SJSA1 (cell line): ENCODE measurements at regions not wholly inside any gene's neighbourhood (a gene's known extent, or its start where the extent isn't known, plus 50 kb on each side); places are given as distances from the start of the nearest gene placed in this dataset.
A peak's percentile ranks its signal among the peaks of the same experiment; 100 is the strongest.

Experiments
- DNase-seq, 2 experiments: peaks; one replicate each; pipeline ENCODE4 v3.0.0-alpha.2; 2015 to 2020; ENCODE audit warnings: low spot score in 2 of 2, low read depth in 1 of 2
- H3K27ac ChIP-seq: fragments of 250-450 bp; sonication (Bioruptor Pico); 2 replicates; pipeline ENCODE4 v1.5.1; 2020; ENCODE audit warnings: mild to moderate bottlenecking, moderate library complexity
- H3K27me3 ChIP-seq: fragments of 250-450 bp; sonication (Bioruptor Pico); replicated peaks from 2 replicates; pipeline ENCODE4 v1.5.1; 2020; ENCODE audit warnings: mild to moderate bottlenecking, moderate library complexity
- H3K36me3 ChIP-seq: fragments of 250-450 bp; sonication (Bioruptor Pico); 2 replicates; pipeline ENCODE4 v1.5.1; 2020; ENCODE audit warnings: mild to moderate bottlenecking
- H3K4me1 ChIP-seq: fragments of 250-450 bp; sonication (Bioruptor Pico); replicated peaks from 2 replicates; pipeline ENCODE4 v1.6.1; 2021; ENCODE audit warnings: mild to moderate bottlenecking
- H3K4me3 ChIP-seq: fragments of 250-450 bp; sonication (Bioruptor Pico); 2 replicates; pipeline ENCODE4 v1.5.1; 2020; ENCODE audit warnings: mild to moderate bottlenecking
- H3K9me3 ChIP-seq: fragments of 250-450 bp; sonication (Bioruptor Pico); replicated peaks from 2 replicates; pipeline ENCODE4 v1.5.1; 2020; ENCODE audit warnings: mild to moderate bottlenecking

DNA sequence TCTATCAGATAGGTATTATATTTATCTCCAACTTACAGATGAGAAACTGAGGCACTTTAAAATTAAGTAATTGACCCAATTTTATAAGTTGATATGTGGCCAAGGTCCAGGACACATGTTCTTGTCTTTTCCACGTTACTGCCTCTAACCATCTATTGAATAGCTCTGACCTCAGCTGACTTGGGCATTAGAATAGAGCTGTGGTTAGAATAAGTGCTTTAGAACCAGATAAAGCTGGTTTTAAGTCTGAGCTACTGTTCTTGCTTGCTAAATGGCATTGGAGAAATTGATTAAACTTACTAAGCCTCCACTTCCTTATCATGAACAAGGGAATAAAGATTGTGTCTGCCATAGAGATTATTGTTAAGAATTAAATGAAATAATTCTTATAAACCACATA is 147.8 kb upstream of the DTNBP1 start:
- Histone ChIP-seq H3K4me3 (no peak overlapping the region), H3K9me3 (no peaks in the 10 kb centered on the region; the same call in 1 of the 2 replicates), H3K36me3 (no peaks in the 10 kb centered on the region), H3K27me3 (no peaks in the 10 kb centered on the region), H3K4me1 (no peaks in the 10 kb centered on the region), H3K27ac (no peak overlapping the region)
- DNase-seq, result no peak

DNA sequence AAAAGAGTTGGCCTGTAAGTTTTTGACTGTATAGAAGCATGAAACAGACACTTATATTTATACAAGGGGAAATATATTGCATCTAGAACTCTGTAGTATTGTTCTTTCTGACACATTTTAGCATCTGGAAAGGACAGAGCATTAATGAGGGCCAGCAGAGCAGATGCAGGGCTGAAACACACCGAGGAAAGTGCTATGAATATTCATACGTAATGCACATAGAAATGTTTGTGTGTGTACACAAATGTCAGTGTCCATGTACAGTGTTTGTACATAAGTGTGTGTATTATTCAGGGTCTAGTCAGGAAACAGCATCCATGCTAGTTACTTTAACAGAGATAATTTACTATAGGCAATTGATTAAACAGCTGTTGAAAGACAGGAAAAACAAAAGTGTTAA is 146.5 kb upstream of the DTNBP1 start:
- no peaks in the 10 kb centered on the region; the same call in 1 of the 2 replicates for H3K9me3 ChIP-seq
- no peak for DNase-seq
- no peaks in the 10 kb centered on the region for H3K27me3 ChIP-seq
- H3K4me3 ChIP-seq, result no peak overlapping the region
- H3K27ac ChIP-seq, result no peak overlapping the region
- no peaks in the 10 kb centered on the region for H3K4me1 ChIP-seq
- H3K36me3 ChIP-seq, result no peaks in the 10 kb centered on the region

DNA sequence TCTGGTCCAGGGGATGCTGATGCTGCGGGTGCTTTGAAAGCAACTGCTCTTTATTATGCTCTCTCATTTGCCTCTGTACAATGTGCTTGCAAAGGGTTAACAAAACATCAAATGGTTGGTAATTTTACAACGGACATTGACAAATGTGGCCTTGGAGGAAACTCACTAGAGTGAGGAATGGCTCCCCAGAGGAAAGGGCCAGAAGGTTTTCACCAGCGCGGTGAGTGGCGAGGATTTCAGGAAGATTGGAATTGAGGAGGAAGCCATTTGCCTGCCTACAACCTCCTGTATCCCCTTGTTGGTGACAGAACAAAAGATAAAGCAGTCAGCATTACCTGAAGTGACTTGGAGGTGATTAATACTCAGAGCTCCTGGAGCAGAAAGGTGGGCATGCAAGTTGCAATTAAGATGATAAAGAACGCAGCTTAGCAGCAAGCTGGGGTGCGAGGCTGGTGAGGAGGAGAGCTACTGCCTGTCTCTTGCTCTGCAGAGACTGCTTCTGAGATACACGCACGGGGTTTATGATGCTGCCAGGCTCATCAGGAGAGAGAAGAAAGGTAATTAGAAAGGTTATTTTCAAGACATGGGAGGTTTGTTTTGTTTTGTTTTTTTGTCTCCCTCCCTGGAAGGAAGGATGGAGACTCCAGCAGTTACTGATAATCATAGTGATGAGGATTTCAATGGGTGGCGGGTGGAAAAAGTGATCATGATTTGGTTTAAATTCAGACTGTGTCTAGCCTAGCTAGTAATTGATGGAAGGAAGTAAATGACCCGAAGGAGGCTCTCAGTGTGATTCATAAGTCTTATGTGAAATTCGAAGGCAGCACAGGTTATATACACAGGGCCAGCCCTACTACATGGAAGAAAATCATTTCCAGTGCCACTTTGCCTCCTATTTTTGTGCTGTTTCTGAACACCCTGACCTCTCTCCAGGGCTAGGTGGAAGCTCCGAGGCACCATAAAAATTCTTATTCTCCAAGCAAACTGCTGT is 141.6 kb upstream of the DTNBP1 start:
- no peak for DNase-seq
- H3K27ac ChIP-seq, result no peak overlapping the region
- H3K4me1 ChIP-seq, result no peaks in the 10 kb centered on the region
- no peaks in the 10 kb centered on the region for H3K36me3 ChIP-seq
- H3K4me3 ChIP-seq, result no peak overlapping the region
- H3K9me3 ChIP-seq, result no peaks in the 10 kb centered on the region; the same call in 1 of the 2 replicates
- H3K27me3 ChIP-seq, result no peaks in the 10 kb centered on the region

DNA sequence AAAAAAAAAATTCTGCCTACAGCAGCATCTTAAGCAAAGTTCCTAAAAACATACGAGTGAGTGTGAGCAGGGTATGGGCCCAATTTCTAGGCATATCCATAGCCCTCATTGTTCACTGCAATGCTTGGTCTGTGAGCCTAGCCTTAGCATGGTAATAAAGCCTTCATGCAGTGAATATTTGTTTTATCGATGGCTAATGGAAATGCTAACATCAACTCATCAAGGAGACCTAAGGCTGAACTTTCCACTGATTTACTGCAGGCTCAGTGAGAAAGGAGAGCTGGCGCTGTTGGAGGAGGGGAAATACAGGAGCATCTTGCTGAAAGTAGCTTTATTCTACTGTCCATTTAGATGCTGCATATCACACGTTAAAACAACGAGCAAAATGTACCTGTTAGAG is 139.6 kb upstream of the DTNBP1 start:
- H3K36me3 ChIP-seq, result no peaks in the 10 kb centered on the region
- H3K9me3 ChIP-seq, result no peaks in the 10 kb centered on the region
- DNase-seq, result no peak
- H3K27me3 ChIP-seq, result no peaks in the 10 kb centered on the region
- no peak overlapping the region for H3K27ac ChIP-seq
- H3K4me1 ChIP-seq, result no peaks in the 10 kb centered on the region
- no peak overlapping the region for H3K4me3 ChIP-seq

DNA sequence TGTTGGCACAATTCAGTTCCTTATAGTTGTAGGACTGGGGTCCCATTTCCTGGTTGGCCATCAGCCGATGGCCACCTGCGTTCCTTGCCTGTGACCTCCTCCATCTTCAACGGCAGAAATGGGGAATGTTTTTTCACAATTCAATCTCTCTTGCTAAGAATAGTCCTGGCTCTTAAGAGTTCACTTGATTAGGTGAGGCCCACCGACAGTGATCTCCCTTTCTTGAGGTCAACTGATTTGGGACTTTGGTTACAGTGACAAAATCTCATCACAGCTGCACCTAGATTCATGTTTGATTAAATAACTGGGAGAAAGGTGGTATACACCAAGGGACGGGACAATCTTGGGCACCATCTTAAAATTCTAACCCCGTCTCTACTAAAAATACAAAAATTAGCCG is 139.1 kb upstream of the DTNBP1 start:
- no peaks in the 10 kb centered on the region for H3K4me1 ChIP-seq
- no peaks in the 10 kb centered on the region for H3K36me3 ChIP-seq
- no peak overlapping the region for H3K4me3 ChIP-seq
- no peak for DNase-seq
- no peak overlapping the region for H3K27ac ChIP-seq
- no peaks in the 10 kb centered on the region for H3K27me3 ChIP-seq
- H3K9me3 ChIP-seq, result no peaks in the 10 kb centered on the region

DNA sequence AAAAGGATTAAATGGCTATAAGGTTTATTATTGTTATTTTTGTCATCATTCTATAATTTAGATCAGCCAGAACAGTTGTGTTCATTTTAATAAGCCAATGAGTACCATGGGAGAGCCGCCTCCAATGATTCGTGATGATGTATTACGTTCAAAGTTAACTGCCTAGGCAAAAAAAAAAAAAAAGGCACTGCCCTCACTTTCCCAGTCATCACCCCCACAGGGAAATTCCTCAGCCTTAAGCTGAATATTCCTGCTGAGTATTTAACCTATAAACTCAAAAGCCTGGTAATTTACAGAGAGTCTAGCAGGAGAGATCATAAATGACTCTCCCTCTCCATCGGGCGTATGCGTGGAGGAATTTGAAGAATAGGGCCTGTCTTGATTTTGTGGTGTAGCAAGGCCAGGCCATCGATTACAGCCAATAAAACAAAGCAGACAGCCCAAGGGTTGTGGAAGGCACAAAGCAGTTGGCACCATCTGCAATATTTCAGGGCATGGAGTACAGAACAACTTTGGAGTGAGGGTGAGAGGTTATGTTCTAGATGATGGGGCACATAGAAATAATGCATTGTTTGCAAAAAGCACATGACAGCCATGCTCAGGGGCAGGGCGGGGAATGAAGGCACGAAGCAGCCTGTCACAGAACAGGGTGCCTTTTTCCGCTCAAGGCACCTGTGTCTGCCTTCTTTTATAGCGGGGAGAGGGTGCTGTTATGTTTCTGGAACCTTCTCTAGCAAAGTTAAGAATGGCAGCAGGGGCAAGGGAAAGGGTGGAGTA is 138.2 kb upstream of the DTNBP1 start:
- H3K36me3 ChIP-seq, result no peaks in the 10 kb centered on the region
- no peak overlapping the region for H3K4me3 ChIP-seq
- no peak for DNase-seq

DNA sequence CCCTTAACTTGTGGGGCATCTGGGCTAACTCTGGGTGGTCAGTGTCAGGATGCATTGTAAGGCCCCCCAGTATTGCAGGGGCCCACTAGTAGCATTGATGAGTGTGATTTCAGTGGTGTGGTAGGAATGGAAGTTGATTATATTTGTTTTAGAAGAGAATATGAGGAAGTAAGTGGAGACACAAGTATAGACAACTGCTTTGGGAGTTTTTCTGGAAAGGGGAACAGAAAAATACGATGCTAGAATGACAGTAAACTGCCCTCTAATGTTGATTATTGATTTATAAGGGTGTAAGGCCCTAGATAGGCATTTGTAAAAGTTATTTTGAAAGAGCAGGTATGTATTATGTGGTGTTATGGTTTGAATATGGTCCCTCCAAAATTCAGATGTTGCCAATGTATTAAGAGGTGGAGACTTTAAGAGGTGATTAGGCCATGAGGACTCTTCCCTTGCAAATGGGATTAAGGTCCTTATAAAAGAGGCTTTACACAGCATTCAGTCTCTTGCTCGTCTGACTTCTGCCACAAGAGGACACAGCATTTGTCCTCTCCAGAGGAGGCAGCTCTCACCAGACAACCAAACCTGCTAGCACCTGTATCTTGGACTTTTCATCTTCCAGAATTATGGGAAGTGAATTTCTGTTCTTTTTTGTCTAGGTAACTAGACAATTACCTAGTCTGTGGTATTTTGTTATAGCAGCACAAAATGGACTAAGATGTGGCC is 135.9 kb upstream of the DTNBP1 start:
- Histone ChIP-seq H3K36me3 (no peaks in the 10 kb centered on the region), H3K4me3 (no peak overlapping the region), H3K4me1 (no peaks in the 10 kb centered on the region), H3K9me3 (no peaks in the 10 kb centered on the region), H3K27ac (no peak overlapping the region), H3K27me3 (no peaks in the 10 kb centered on the region)
- DNase-seq, result no peak

More for the DNA sequence above, 138.2 kb upstream of the DTNBP1 start:
- Histone ChIP-seq H3K9me3 (no peaks in the 10 kb centered on the region), H3K27ac (no peak overlapping the region), H3K4me1 (no peaks in the 10 kb centered on the region), H3K27me3 (no peaks in the 10 kb centered on the region)

DNA sequence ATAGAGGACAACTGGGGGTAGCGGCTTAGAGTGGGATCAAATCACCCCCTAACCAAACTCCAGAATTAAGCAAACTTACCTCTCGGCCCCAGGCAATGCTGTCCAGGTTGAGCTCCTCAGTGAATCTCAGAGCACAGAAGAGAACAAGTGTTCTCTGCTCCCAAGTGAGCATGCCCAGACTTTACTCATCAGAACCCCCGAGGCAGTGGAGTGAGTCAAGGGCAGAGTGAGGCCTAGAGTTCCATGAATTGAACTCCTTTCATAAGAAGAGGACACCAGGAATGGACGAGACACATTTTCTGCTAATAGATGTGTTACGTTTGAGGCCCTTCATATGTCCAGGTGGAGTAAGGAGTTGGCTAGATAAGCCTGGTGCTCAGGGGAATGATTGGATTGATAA is 134.0 kb upstream of the DTNBP1 start:
- Histone ChIP-seq H3K9me3 (no peaks in the 10 kb centered on the region), H3K27me3 (no peaks in the 10 kb centered on the region), H3K36me3 (no peaks in the 10 kb centered on the region), H3K4me3 (no peak overlapping the region), H3K4me1 (peaks cover 7% of the 10 kb centered on the region), H3K27ac (no peak overlapping the region)
- no peak for DNase-seq

DNA sequence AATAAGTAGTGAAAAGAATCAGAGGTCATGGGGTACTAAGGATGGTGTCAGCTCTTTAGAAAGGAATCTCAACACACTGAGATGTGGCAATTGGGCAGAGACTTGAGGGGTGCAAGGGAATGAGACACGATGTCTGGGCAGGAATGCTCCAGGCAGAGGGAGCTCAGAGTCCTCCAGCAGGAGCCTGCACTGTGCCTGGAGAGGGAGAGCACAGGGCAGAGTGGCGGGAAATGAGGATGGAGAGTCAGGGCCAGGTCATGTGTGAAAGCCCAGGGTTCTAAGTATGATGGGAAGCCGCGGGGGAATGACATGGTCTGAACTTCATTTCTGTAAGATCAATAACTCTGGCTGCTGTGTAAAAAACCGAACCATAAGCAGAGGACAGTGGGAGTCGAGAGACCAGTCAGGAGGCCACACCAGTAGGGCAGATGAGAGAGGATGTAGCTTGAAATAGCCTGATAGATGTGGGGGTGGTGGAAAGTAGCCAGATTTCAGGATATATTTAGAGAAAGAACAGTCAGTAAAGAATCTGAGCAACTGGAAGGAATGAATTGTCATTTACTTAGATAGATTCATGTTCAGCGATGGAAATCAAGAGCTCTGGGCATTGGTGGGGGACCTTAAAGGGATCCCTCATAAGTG is 133.4 kb upstream of the DTNBP1 start:
- no peaks in the 10 kb centered on the region for H3K27me3 ChIP-seq
- peaks cover 7% of the 10 kb centered on the region for H3K4me1 ChIP-seq
- H3K27ac ChIP-seq, result no peak overlapping the region
- no peak for DNase-seq
- H3K4me3 ChIP-seq, result no peak overlapping the region
- no peaks in the 10 kb centered on the region for H3K9me3 ChIP-seq
- no peaks in the 10 kb centered on the region for H3K36me3 ChIP-seq

DNA sequence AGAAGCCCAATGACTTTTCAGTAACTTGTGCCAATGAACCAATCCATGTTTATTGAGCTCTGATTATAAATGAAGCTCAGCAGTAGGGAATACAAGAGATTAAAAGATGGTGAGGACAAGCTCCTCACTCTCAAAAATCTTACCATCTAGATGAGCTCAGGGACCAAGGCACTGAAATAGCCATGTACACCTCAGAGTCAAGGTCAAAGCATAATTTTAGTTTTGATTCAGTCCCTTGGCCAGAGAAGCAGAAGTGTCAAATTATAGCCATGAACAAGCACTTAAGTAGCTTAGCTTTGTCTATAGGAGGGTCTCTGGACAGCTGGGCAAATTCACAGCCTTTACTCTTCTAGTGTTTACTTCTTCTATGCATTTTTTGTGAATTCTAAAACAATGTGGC is 131.0 kb upstream of the DTNBP1 start:
- Histone ChIP-seq H3K27me3 (no peaks in the 10 kb centered on the region; the same call in 1 of the 2 replicates), H3K36me3 (no peaks in the 10 kb centered on the region), H3K27ac (no peak overlapping the region), H3K9me3 (no peaks in the 10 kb centered on the region), H3K4me1 (peaks cover 7% of the 10 kb centered on the region), H3K4me3 (no peak overlapping the region)
- DNase-seq, result no peak

DNA sequence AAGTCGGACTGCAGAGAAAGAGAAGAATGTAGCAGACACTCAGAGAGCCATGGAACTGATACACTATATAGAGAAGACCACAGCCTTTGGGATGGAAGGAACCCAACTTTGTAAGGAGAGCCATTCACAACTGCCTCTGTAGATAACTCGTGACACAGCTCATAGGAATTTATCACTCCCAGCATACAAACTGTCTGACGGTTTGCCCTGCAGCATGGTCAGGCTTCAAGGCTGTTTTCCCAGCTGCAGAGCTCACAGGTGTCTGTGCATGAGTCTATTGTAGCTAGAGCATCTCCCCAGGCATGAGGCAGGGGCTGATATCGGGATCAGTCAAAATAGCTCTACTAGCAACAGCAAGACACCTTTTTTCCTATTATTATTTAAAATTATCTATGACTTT is 130.5 kb upstream of the DTNBP1 start:
- Histone ChIP-seq H3K9me3 (no peaks in the 10 kb centered on the region), H3K27ac (no peak overlapping the region), H3K27me3 (no peaks in the 10 kb centered on the region; the same call in 1 of the 2 replicates), H3K36me3 (no peaks in the 10 kb centered on the region), H3K4me1 (peaks cover 7% of the 10 kb centered on the region), H3K4me3 (no peak overlapping the region)
- DNase-seq, result peak; percentile 24 to 44

DNA sequence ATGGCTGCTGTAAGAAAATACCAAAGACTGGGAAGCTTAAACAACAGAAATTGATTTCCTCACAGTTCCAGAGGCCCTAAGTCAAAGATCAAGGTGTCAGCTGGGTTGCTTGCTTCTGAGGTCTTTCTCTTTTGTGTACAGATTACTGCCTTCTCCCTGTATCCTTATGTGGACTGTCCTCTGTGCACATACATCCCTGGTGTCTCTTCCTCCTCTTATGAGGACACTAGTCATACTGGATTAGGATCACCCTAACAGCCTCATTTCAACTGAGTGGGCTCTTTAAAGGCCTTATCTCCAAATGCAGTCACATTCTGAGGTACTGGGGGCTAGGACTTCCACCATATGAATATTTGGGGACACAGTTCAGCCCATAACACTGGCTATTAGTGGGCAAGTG is 130.0 kb upstream of the DTNBP1 start:
- Histone ChIP-seq H3K4me1 (peaks cover 7% of the 10 kb centered on the region), H3K9me3 (no peaks in the 10 kb centered on the region), H3K27me3 (no peaks in the 10 kb centered on the region; the same call in 1 of the 2 replicates), H3K36me3 (no peaks in the 10 kb centered on the region), H3K27ac (no peak overlapping the region), H3K4me3 (no peak overlapping the region)
- DNase-seq, result no peak

DNA sequence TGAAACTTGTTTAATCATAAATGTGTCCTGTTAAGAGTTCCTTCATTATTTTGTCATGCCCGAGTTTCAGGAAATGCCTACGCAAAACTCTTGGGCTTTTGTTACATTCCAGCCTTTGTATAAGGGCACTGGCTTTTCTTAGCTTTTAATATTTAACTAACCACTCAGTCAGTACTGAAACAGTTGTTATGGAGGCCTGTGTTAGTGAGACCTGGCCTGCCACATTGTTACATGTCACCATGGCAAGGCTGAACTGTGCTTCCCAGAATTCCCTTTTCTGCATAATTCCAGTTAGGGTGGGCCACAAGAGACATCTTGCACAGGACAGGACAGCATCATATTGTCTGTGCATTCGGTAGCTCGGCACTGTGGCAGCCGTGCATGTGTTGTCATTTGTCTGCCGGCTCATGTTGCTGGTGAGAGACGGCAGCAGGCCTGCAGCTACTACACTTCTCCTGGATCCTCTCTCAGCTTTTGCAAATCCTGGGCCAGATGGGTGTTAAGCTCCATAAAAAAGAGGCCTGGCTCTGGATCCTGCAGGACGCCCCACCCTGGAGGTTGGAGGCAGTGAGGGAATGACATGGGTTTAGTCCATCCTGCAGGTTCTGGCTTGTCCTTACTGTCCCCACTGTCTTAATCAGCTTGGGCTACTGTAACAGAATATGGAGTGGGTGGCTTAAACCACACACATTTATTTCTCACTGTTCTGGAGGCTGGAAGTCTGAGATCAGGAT is 128.8 kb upstream of the DTNBP1 start:
- DNase-seq, result no peak
- no peaks in the 10 kb centered on the region for H3K36me3 ChIP-seq
- H3K27me3 ChIP-seq, result no peaks in the 10 kb centered on the region; the same call in 1 of the 2 replicates
- H3K4me1 ChIP-seq, result peaks cover 7% of the 10 kb centered on the region
- H3K9me3 ChIP-seq, result no peaks in the 10 kb centered on the region
- no peak overlapping the region for H3K4me3 ChIP-seq
- H3K27ac ChIP-seq, result no peak overlapping the region; the same call in 1 of the 2 replicates
